Tibial nerve (tissue), 4 donors: ENCODE measurements at regions not wholly inside any gene's neighbourhood (a gene's known extent, or its start where the extent isn't known, plus 50 kb on each side); places are given as distances from the start of the nearest gene placed in this dataset.

Source experiments
- CTCF ChIP-seq, 5 experiments: fragments of 200-600 bp in 3 of 5; fragments of 450-650 bp in 2 of 5; sonication (generic) in 3 of 5; IDR thresholded peaks; one replicate each; pipeline ENCODE4 v1.5.1; 2016 to 2019; ENCODE audit warnings: antibody characterized with exemption in 5 of 5, mild to moderate bottlenecking in 3 of 5, moderate library complexity in 2 of 5
- EP300 ChIP-seq, 2 donors: sonication (generic); formaldehyde crosslinking; IDR thresholded peaks; one replicate each; pipeline ENCODE4 v1.6.1; 2017; ENCODE audit warnings: antibody characterized with exemption in 2 of 2, mild to moderate bottlenecking in 1 of 2

GRCh38 chr12:46699986-46700385 is 125.8 kb downstream of the SLC38A4 start:
- TF ChIP-seq EP300 (IDR thresholded peaks at IDR 0.05) (no peak), CTCF (IDR thresholded peaks at IDR 0.05) (no peak)
